ENCODE measurements at regions not wholly inside any gene's neighbourhood (a gene's known extent, or its start where the extent isn't known, plus 50 kb on each side); places are given as distances from the start of the nearest gene placed in this dataset.

DNA sequence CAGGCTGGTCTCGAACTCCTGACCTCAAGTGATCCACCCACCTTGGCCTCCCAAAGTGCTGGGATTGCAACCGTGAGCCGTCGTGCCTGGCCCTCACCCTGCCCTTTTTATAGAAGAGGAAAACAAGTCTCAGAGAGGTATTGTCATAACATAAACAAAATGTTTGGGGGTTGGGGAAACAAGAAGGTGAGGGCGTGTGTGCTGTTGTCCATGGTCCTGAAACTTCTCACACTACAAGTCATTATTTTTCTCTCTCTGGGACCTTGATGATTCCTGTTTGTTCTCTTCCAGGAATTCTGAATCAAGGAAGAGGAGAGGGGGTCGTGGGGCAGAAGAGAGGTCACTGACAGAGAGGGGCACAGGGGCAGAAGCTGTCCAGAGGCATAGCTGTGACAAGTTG is 160.2 kb upstream of the LHX1 start:
- TF ChIP-seq, protein P1, sequence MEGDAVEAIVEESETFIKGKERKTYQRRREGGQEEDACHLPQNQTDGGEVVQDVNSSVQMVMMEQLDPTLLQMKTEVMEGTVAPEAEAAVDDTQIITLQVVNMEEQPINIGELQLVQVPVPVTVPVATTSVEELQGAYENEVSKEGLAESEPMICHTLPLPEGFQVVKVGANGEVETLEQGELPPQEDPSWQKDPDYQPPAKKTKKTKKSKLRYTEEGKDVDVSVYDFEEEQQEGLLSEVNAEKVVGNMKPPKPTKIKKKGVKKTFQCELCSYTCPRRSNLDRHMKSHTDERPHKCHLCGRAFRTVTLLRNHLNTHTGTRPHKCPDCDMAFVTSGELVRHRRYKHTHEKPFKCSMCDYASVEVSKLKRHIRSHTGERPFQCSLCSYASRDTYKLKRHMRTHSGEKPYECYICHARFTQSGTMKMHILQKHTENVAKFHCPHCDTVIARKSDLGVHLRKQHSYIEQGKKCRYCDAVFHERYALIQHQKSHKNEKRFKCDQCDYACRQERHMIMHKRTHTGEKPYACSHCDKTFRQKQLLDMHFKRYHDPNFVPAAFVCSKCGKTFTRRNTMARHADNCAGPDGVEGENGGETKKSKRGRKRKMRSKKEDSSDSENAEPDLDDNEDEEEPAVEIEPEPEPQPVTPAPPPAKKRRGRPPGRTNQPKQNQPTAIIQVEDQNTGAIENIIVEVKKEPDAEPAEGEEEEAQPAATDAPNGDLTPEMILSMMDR (IDR thresholded peaks at IDR 0.05; ENCODE audit: poor library complexity): no peak
- TF ChIP-seq EZH2 (IDR thresholded peaks at IDR 0.05; ENCODE audit: borderline replicate concordance): no peak

All from hepatocyte (in vitro differentiated cells).